HG02642 (cell line): ENCODE measurements at regions not wholly inside any gene's neighbourhood (a gene's known extent, or its start where the extent isn't known, plus 50 kb on each side); places are given as distances from the start of the nearest gene placed in this dataset.
"Not testable (repeated sequence)": the region's sequence is repeated elsewhere in the genome, so short reads cannot be mapped to it uniquely, and the experiment has no call there.

Source experiments
- ATAC-seq: cut with Tn5 transposase; IDR thresholded peaks from one replicate; pipeline ENCODE4 v1.9.1; 2021; ENCODE audit warnings: mild to moderate bottlenecking; ENCODE audit not compliant: unreplicated experiment, poor library complexity

- ATAC-seq = no peak
Observed at GRCh38 chr6:99143108-99143861, 195.5 kb upstream of the FBXL4 start.

GRCh38 chr6:99141906-99142305 is 194.2 kb upstream of the FBXL4 start:
- not testable (repeated sequence) for ATAC-seq

- no peak for ATAC-seq
Observed at GRCh38 chr6:99138445-99138844, 190.7 kb upstream of the FBXL4 start.

GRCh38 chr6:99137314-99137713 is 189.6 kb upstream of the FBXL4 start:
- no peak for ATAC-seq

- no peak for ATAC-seq
Observed at GRCh38 chr6:99136488-99136887, 188.7 kb upstream of the FBXL4 start.

- no peak for ATAC-seq
Observed at GRCh38 chr6:99132026-99132635, 184.4 kb upstream of the FBXL4 start.

- no peak for ATAC-seq
Observed at GRCh38 chr6:99130897-99131873, 183.4 kb upstream of the FBXL4 start.

GRCh38 chr6:99129835-99130234 is 182.1 kb upstream of the FBXL4 start:
- no peak for ATAC-seq

- ATAC-seq = no peak
Observed at GRCh38 chr6:99121748-99122147, 174.0 kb upstream of the FBXL4 start.

GRCh38 chr6:99120641-99121040 is 172.9 kb upstream of the FBXL4 start:
- ATAC-seq = no peak

- ATAC-seq = peak; percentile 48
Observed at GRCh38 chr6:99119109-99120031, 171.6 kb upstream of the FBXL4 start.

- peak; percentile 43 for ATAC-seq
Observed at GRCh38 chr6:99114769-99115406, 167.1 kb upstream of the FBXL4 start.

GRCh38 chr6:99111590-99111989 is 163.8 kb upstream of the FBXL4 start:
- no peak for ATAC-seq

GRCh38 chr6:99110029-99110428 is 162.3 kb upstream of the FBXL4 start:
- no peak for ATAC-seq

GRCh38 chr6:99104218-99104617 is 156.5 kb upstream of the FBXL4 start:
- no peak for ATAC-seq

GRCh38 chr6:99099243-99099642 is 151.5 kb upstream of the FBXL4 start:
- ATAC-seq = no peak

GRCh38 chr6:99096170-99096569 is 148.4 kb upstream of the FBXL4 start:
- ATAC-seq = no peak

- ATAC-seq = peak; percentile 30
Observed at GRCh38 chr6:99093456-99094190, 145.9 kb upstream of the FBXL4 start.

- no peak for ATAC-seq
Observed at GRCh38 chr6:99092461-99092860, 144.7 kb upstream of the FBXL4 start.
